RKO (cell line): ENCODE measurements at regions not wholly inside any gene's neighbourhood (a gene's known extent, or its start where the extent isn't known, plus 50 kb on each side); places are given as distances from the start of the nearest gene placed in this dataset.
A peak's percentile ranks its signal among the peaks of the same experiment; 100 is the strongest.
"Not testable (repeated sequence)": the region's sequence is repeated elsewhere in the genome, so short reads cannot be mapped to it uniquely, and the experiment has no call there.

ENCODE experiments used
- DNase-seq: peaks from one replicate; pipeline ENCODE4 v3.0.0-alpha.2; 2016; ENCODE audit warnings: low spot score

- DNase-seq = no peak
Observed at GRCh38 chr6:117761610-117762009, 86.3 kb downstream of the NUS1 start.

GRCh38 chr6:117771403-117771802 lies 96.1 kb downstream of the NUS1 start:
- DNase-seq = no peak

- peak; percentile 17 for DNase-seq
Observed at GRCh38 chr6:117776441-117776840, 101.2 kb downstream of the NUS1 start.

- no peak for DNase-seq
Observed at GRCh38 chr6:117781550-117781949, 106.3 kb downstream of the NUS1 start.

GRCh38 chr6:117783279-117783678 lies 108.0 kb downstream of the NUS1 start:
- no peak for DNase-seq

GRCh38 chr6:117791012-117791411 lies 115.7 kb downstream of the NUS1 start:
- no peak for DNase-seq

- DNase-seq = no peak
Observed at GRCh38 chr6:117795234-117795633, 111.8 kb upstream of the SLC35F1 start.

GRCh38 chr6:117798819-117799218 lies 108.2 kb upstream of the SLC35F1 start:
- DNase-seq = not testable (repeated sequence)

- DNase-seq = no peak
Observed at GRCh38 chr6:117810269-117810668, 96.8 kb upstream of the SLC35F1 start.

GRCh38 chr6:117817499-117817898 lies 89.6 kb upstream of the SLC35F1 start:
- no peak for DNase-seq

GRCh38 chr6:117817992-117818391 lies 89.1 kb upstream of the SLC35F1 start:
- DNase-seq = no peak

GRCh38 chr6:117818449-117818848 lies 88.6 kb upstream of the SLC35F1 start:
- DNase-seq = no peak

GRCh38 chr6:117829594-117830319 lies 77.3 kb upstream of the SLC35F1 start:
- peak; percentile 36 for DNase-seq

GRCh38 chr6:117837261-117837660 lies 69.8 kb upstream of the SLC35F1 start:
- no peak for DNase-seq

GRCh38 chr6:117840541-117840983 lies 66.5 kb upstream of the SLC35F1 start:
- DNase-seq = peak; percentile 68

- DNase-seq = no peak
Observed at GRCh38 chr6:117847912-117848311, 59.2 kb upstream of the SLC35F1 start.

GRCh38 chr6:117849087-117849486 lies 58.0 kb upstream of the SLC35F1 start:
- no peak for DNase-seq
